ENCODE measurements at regions not wholly inside any gene's neighbourhood (a gene's known extent, or its start where the extent isn't known, plus 50 kb on each side); places are given as distances from the start of the nearest gene placed in this dataset.

DNA sequence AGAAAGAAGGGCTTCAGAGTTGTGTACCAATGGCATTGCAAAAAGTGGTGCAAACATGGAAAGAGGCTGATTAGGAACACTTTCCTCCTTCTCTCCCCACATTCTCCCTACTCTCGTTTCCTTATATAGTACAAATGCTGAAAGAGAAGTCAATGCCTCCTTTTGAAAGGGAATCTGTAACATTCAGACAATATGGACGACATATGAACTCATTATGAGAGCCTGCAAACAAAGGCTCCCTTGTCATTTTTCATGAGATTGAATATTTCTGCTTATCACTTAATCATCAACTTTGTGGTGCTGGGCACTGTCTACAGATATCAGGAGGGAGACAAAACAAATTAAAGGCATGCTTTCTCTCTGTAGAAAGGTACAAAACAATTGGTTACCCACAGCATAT lies 437.1 kb upstream of the PHF14 start:
- TF ChIP-seq CTCF (conservative IDR thresholded peaks at IDR 0.05 in 1 of 2, IDR thresholded peaks at IDR 0.05 in 1 of 2; ENCODE audit: extremely low read depth in 1 of 2, insufficient read depth in 1 of 2, low read depth in 1 of 2, low read length in 2 of 2) (no peak), EZH2 (IDR thresholded peaks at IDR 0.05; ENCODE audit: borderline replicate concordance, low read length) (no peak)

Data from mammary epithelial cell (primary cell).